Ovary (tissue), 3 donors: ENCODE measurements at regions not wholly inside any gene's neighbourhood (a gene's known extent, or its start where the extent isn't known, plus 50 kb on each side); places are given as distances from the start of the nearest gene placed in this dataset.

Source experiments
- POLR2A ChIP-seq: fragments of 450-650 bp; IDR thresholded peaks from one replicate; pipeline ENCODE4 v1.6.1; 2017; ENCODE audit warnings: antibody characterized with exemption, mild to moderate bottlenecking, moderate library complexity
- TF ChIP-seq, protein P1 (sequence below), 3 donors: fragments of 450-650 bp in 2 of 3; fragments of 200-600 bp in 1 of 3; IDR thresholded peaks; one replicate each; pipeline versions ENCODE4 v1.5.1 to v1.8.0; 2016 to 2022; ENCODE audit warnings: antibody characterized with exemption in 3 of 3, mild to moderate bottlenecking in 1 of 3
- donor health status: DM: no; HTN: no; CAD: no.

- TF ChIP-seq, protein P1, sequence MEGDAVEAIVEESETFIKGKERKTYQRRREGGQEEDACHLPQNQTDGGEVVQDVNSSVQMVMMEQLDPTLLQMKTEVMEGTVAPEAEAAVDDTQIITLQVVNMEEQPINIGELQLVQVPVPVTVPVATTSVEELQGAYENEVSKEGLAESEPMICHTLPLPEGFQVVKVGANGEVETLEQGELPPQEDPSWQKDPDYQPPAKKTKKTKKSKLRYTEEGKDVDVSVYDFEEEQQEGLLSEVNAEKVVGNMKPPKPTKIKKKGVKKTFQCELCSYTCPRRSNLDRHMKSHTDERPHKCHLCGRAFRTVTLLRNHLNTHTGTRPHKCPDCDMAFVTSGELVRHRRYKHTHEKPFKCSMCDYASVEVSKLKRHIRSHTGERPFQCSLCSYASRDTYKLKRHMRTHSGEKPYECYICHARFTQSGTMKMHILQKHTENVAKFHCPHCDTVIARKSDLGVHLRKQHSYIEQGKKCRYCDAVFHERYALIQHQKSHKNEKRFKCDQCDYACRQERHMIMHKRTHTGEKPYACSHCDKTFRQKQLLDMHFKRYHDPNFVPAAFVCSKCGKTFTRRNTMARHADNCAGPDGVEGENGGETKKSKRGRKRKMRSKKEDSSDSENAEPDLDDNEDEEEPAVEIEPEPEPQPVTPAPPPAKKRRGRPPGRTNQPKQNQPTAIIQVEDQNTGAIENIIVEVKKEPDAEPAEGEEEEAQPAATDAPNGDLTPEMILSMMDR (IDR thresholded peaks at IDR 0.05), result no peak
- TF ChIP-seq POLR2A, result no peak
Observed at GRCh38 chr6:120876424-120876823, 457.9 kb downstream of the TBC1D32 start.
